ENCODE measurements at regions not wholly inside any gene's neighbourhood (a gene's known extent, or its start where the extent isn't known, plus 50 kb on each side); places are given as distances from the start of the nearest gene placed in this dataset.

- TF ChIP-seq, protein P1, sequence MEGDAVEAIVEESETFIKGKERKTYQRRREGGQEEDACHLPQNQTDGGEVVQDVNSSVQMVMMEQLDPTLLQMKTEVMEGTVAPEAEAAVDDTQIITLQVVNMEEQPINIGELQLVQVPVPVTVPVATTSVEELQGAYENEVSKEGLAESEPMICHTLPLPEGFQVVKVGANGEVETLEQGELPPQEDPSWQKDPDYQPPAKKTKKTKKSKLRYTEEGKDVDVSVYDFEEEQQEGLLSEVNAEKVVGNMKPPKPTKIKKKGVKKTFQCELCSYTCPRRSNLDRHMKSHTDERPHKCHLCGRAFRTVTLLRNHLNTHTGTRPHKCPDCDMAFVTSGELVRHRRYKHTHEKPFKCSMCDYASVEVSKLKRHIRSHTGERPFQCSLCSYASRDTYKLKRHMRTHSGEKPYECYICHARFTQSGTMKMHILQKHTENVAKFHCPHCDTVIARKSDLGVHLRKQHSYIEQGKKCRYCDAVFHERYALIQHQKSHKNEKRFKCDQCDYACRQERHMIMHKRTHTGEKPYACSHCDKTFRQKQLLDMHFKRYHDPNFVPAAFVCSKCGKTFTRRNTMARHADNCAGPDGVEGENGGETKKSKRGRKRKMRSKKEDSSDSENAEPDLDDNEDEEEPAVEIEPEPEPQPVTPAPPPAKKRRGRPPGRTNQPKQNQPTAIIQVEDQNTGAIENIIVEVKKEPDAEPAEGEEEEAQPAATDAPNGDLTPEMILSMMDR (IDR thresholded peaks at IDR 0.05), result no peak
- TF ChIP-seq POLR2A (IDR thresholded peaks at IDR 0.05), result no peak
Observed at GRCh38 chr2:107589079-107589491, 237.6 kb upstream of the RGPD4 start.
